ENCODE measurements at regions not wholly inside any gene's neighbourhood (a gene's known extent, or its start where the extent isn't known, plus 50 kb on each side); places are given as distances from the start of the nearest gene placed in this dataset.
"Not testable (repeated sequence)": the region's sequence is repeated elsewhere in the genome, so short reads cannot be mapped to it uniquely, and the experiment has no call there.

- not testable (repeated sequence) for TF ChIP-seq CTCF (IDR thresholded peaks at IDR 0.05; ENCODE audit: low read length); EZH2 (IDR thresholded peaks at IDR 0.05; ENCODE audit: borderline replicate concordance, low read length)
Measured at GRCh38 chr7:10501206-10501884, 472.3 kb upstream of the PHF14 start.

All from OCI-LY1 (cell line).